Brain microvascular endothelial cell (primary cell): ENCODE measurements at regions not wholly inside any gene's neighbourhood (a gene's known extent, or its start where the extent isn't known, plus 50 kb on each side); places are given as distances from the start of the nearest gene placed in this dataset.

ENCODE experiments used
- DNase-seq: peaks from one replicate; pipeline ENCODE4 v3.0.0-alpha.2; 2020
- H3K27ac ChIP-seq: fragments of 250-450 bp; sonication (Bioruptor Pico); 2 replicates; pipeline ENCODE4 v1.5.1; 2020; ENCODE audit warnings: mild to moderate bottlenecking, moderate library complexity
- H3K27me3 ChIP-seq: fragments of 250-450 bp; sonication (Bioruptor Pico); replicated peaks from 2 replicates; pipeline ENCODE4 v1.5.1; 2020; ENCODE audit warnings: mild to moderate bottlenecking
- H3K36me3 ChIP-seq: fragments of 250-450 bp; sonication (Bioruptor Pico); replicated peaks from 2 replicates; pipeline ENCODE4 v1.5.1; 2020; ENCODE audit warnings: mild to moderate bottlenecking
- H3K4me3 ChIP-seq: 2 replicates; pipeline ENCODE4 v1.5.1; 2011; ENCODE audit warnings: low read depth, mild to moderate bottlenecking, control low read depth, low read length, moderate library complexity
- in situ Hi-C: cut with HindIII; loops from 2 replicates; pipeline ENCODE4 v1.10.0; 2017; ENCODE audit warnings: low sequenced_read_pairs, low pct_ligation_motif_present
- TF ChIP-seq, protein P1 (sequence below): IDR thresholded peaks from 2 replicates; pipeline ENCODE4 v1.5.1; 2011; ENCODE audit warnings: low read depth, mild to moderate bottlenecking, moderate library complexity, low read length, control low read depth, inconsistent platforms; ENCODE audit errors: missing control alignments

- no peak overlapping the region for H3K27ac ChIP-seq
- no peak overlapping the region for H3K4me3 ChIP-seq
- no peaks in the 10 kb centered on the region for H3K36me3 ChIP-seq
- in situ Hi-C loops, result no loop called here
- DNase-seq, result no peak
- no peaks in the 10 kb centered on the region for H3K27me3 ChIP-seq
- TF ChIP-seq, protein P1, sequence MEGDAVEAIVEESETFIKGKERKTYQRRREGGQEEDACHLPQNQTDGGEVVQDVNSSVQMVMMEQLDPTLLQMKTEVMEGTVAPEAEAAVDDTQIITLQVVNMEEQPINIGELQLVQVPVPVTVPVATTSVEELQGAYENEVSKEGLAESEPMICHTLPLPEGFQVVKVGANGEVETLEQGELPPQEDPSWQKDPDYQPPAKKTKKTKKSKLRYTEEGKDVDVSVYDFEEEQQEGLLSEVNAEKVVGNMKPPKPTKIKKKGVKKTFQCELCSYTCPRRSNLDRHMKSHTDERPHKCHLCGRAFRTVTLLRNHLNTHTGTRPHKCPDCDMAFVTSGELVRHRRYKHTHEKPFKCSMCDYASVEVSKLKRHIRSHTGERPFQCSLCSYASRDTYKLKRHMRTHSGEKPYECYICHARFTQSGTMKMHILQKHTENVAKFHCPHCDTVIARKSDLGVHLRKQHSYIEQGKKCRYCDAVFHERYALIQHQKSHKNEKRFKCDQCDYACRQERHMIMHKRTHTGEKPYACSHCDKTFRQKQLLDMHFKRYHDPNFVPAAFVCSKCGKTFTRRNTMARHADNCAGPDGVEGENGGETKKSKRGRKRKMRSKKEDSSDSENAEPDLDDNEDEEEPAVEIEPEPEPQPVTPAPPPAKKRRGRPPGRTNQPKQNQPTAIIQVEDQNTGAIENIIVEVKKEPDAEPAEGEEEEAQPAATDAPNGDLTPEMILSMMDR, result no peak
Measured at GRCh38 chr13:64674126-64674525, 2556.0 kb downstream of the PCDH9 start.

DNA sequence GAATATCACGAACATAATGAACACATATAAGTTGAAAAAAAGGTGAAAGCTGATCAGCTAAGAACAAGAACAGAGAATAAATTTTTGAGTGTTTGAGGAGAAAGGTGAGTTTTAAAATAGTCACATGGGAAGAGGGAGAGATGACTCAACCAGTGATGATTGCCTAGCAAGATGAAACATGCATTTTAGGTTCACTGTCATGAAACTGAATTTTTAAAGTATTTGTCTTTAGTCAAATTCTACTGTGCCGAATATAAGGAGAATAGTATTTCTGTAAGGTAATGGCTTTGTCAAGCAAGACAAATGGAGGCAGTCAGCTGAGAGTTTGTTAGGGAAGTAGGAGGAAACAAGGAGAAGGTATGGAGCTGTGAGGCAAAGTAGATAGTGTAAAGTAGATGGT is 2557.4 kb downstream of the PCDH9 start:
- Histone ChIP-seq H3K27ac (no peak overlapping the region), H3K36me3 (no peaks in the 10 kb centered on the region), H3K4me3 (no peak overlapping the region), H3K27me3 (no peaks in the 10 kb centered on the region)
- TF ChIP-seq, protein P1, result no peak
- DNase-seq, result no peak
- in situ Hi-C loops, result no loop called here

DNA sequence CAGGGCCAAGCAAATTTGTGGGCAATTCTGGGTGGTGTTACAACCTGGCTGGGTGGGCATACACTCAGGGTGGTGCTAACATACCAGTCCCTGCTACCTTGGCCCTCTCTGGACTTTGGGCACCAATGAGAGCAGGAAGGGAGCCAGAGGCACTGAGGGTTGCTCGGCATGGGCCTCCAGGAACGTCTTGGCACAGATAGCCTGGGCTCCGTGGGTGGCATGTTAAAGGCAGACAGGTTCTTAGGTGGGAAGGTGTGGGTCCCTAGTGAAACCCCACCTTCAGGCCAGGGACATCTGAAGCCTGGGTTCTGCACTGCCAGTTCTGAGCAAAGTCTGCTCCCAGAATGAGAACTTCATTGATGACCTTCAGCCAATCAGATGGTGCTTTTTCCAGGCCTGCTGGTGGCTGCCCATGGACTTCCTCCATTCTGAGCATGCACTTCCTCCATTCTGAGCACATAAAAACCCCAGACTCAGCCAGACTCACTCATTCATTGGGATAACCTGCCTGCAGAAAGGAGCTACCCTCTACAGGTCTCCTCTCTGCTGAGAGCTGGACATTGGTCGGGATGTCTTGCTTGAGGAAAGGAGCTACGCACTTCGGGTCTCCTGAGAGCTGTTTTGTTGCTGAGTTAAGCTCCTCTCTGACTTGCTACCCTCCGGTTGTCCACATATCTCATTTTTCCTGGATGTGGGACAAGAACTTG is 2567.1 kb downstream of the PCDH9 start:
- DNase-seq, result no peak
- TF ChIP-seq, protein P1, result no peak
- in situ Hi-C loops, result no loop called here

GRCh38 chr13:64648293-64648692 is 2581.8 kb downstream of the PCDH9 start:
- no peaks in the 10 kb centered on the region for H3K36me3 ChIP-seq
- H3K4me3 ChIP-seq, result no peak overlapping the region
- TF ChIP-seq, protein P1, result no peak
- in situ Hi-C loops, result no loop called here
- H3K27me3 ChIP-seq, result no peaks in the 10 kb centered on the region
- H3K27ac ChIP-seq, result no peak overlapping the region
- no peak for DNase-seq

More for the DNA sequence above, 2567.1 kb downstream of the PCDH9 start:
- Histone ChIP-seq H3K36me3 (no peaks in the 10 kb centered on the region), H3K4me3 (no peak overlapping the region), H3K27ac (no peak overlapping the region), H3K27me3 (no peaks in the 10 kb centered on the region)

GRCh38 chr13:64643066-64643465 is 2587.1 kb downstream of the PCDH9 start:
- no peak overlapping the region for H3K4me3 ChIP-seq
- no peaks in the 10 kb centered on the region for H3K36me3 ChIP-seq
- in situ Hi-C loops, result no loop called here
- TF ChIP-seq, protein P1, result no peak
- no peaks in the 10 kb centered on the region for H3K27me3 ChIP-seq
- no peak for DNase-seq
- no peak overlapping the region for H3K27ac ChIP-seq

DNA sequence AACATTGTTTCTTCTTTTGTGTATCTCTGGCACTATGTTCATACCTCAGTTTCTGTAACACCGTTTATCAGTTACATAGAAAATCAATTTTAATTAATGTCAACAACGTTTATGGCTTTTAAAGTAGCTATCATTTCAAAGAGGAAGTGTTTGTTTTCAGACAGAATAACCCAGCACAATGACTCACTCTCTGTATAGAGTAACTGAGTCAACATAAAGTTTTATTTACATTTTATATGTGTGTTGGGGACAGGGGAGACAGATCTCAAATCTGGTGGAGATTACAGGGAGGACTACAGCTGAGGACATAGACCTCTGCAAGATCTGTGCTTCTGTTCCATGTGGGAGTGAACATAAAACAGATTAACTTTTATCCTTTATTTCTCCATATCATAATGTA is 2590.1 kb downstream of the PCDH9 start:
- no peak for DNase-seq
- in situ Hi-C loops, result no loop called here
- no peak overlapping the region for H3K27ac ChIP-seq
- no peak overlapping the region for H3K4me3 ChIP-seq
- TF ChIP-seq, protein P1, result no peak
- H3K36me3 ChIP-seq, result no peaks in the 10 kb centered on the region
- no peaks in the 10 kb centered on the region for H3K27me3 ChIP-seq
